Hepatocyte (in vitro differentiated cells): ENCODE measurements at regions not wholly inside any gene's neighbourhood (a gene's known extent, or its start where the extent isn't known, plus 50 kb on each side); places are given as distances from the start of the nearest gene placed in this dataset.

Source experiments
- DNase-seq: peaks from one replicate; pipeline ENCODE4 v3.0.0-alpha.2; 2016; ENCODE audit warnings: low spot score
- H2AFZ ChIP-seq: fragments of 200-600 bp; sonication (generic); 2 replicates; pipeline ENCODE4 v1.6.0; 2016; ENCODE audit warnings: antibody characterized with exemption, mild to moderate bottlenecking
- H3K27ac ChIP-seq: fragments of 200-600 bp; sonication (generic); 2 replicates; pipeline ENCODE4 v1.5.1; 2016; ENCODE audit warnings: mild to moderate bottlenecking
- H3K27me3 ChIP-seq: fragments of 200-600 bp; sonication (generic); 2 replicates; pipeline ENCODE4 v1.6.1; 2016
- H3K36me3 ChIP-seq: fragments of 200-600 bp; sonication (generic); replicated peaks from 2 replicates; pipeline ENCODE4 v1.5.1; 2016; ENCODE audit warnings: low read depth; ENCODE audit not compliant: insufficient read depth
- H3K4me1 ChIP-seq: fragments of 200-600 bp; sonication (generic); 2 replicates; pipeline ENCODE4 v1.5.1; 2016; ENCODE audit warnings: mild to moderate bottlenecking, moderate library complexity; ENCODE audit not compliant: insufficient read depth
- H3K4me2 ChIP-seq: fragments of 200-600 bp; sonication (generic); 2 replicates; pipeline ENCODE4 v1.6.0; 2016
- H3K4me3 ChIP-seq: fragments of 200-600 bp; sonication (generic); 2 replicates; pipeline ENCODE4 v1.5.1; 2016; ENCODE audit warnings: mild to moderate bottlenecking
- H3K79me2 ChIP-seq: fragments of 200-600 bp; sonication (generic); 2 replicates; pipeline ENCODE4 v1.6.0; 2017; ENCODE audit warnings: mild to moderate bottlenecking
- H3K9me2 ChIP-seq: fragments of 200-600 bp; sonication (generic); replicated peaks from 2 replicates; pipeline ENCODE4 v1.6.0; 2017; ENCODE audit warnings: mild to moderate bottlenecking; ENCODE audit not compliant: insufficient read depth
- H3K9me3 ChIP-seq: fragments of 200-600 bp; sonication (generic); 2 replicates; pipeline ENCODE4 v1.5.1; 2016; ENCODE audit warnings: low read depth, mild to moderate bottlenecking
- H4K20me1 ChIP-seq: fragments of 200-600 bp; sonication (generic); 2 replicates; pipeline ENCODE4 v1.6.0; 2016; ENCODE audit warnings: mild to moderate bottlenecking; ENCODE audit not compliant: insufficient read depth, poor library complexity, severe bottlenecking
- CTCF ChIP-seq: fragments of 200-600 bp; sonication (generic); IDR thresholded peaks from 2 replicates; pipeline ENCODE4 v1.5.1; 2016; ENCODE audit warnings: antibody characterized with exemption, mild to moderate bottlenecking; ENCODE audit not compliant: poor library complexity
- EZH2 ChIP-seq: fragments of 200-600 bp; sonication (generic); IDR thresholded peaks from 2 replicates; pipeline ENCODE4 v1.6.1; 2016; ENCODE audit warnings: antibody characterized with exemption, mild to moderate bottlenecking, borderline replicate concordance
- EZH2phosphoT487 ChIP-seq: fragments of 200-600 bp; sonication (generic); IDR thresholded peaks from one replicate; pipeline ENCODE4 v1.6.1; 2018; ENCODE audit warnings: antibody characterized with exemption, mild to moderate bottlenecking, low read depth, moderate library complexity; ENCODE audit not compliant: unreplicated experiment, severe bottlenecking
- WGBS: methylation state at CpG from one replicate; pipeline ENCODE4 v1.1.6; 2016; ENCODE audit warnings: low lambda C conversion rate; ENCODE audit errors: missing lambda C conversion rate; 5-methylcytosine and 5-hydroxymethylcytosine counted together

- no peaks in the 10 kb centered on the region for H3K36me3 ChIP-seq
- no peaks in the 10 kb centered on the region for H3K4me1 ChIP-seq
- WGBS: 100% methylated on average over 1 of the region's 1 CpG
- no peaks in the 10 kb centered on the region for H3K9me3 ChIP-seq
- DNase-seq: no peak
- no peak overlapping the region for H3K27ac ChIP-seq
- no peak overlapping the region for H2AFZ ChIP-seq
- H3K9me2 ChIP-seq: no peaks in the 10 kb centered on the region
- H4K20me1 ChIP-seq: no peaks in the 10 kb centered on the region
- no peaks in the 10 kb centered on the region for H3K27me3 ChIP-seq
- no peak overlapping the region for H3K4me2 ChIP-seq
- H3K4me3 ChIP-seq: no peak overlapping the region
- TF ChIP-seq CTCF: no peak
- TF ChIP-seq EZH2: no peak
- no peak for TF ChIP-seq EZH2phosphoT487
- no peaks in the 10 kb centered on the region for H3K79me2 ChIP-seq
Observed at GRCh38 chr10:20630092-20630643, 266.9 kb downstream of the NEBL start.

GRCh38 chr10:20627946-20628507, 269.1 kb downstream of the NEBL start:
- Histone ChIP-seq H3K79me2 (no peaks in the 10 kb centered on the region), H3K9me3 (no peaks in the 10 kb centered on the region), H3K4me2 (no peak overlapping the region), H3K27me3 (no peaks in the 10 kb centered on the region), H3K9me2 (no peaks in the 10 kb centered on the region), H3K4me1 (peaks cover 10% of the 10 kb centered on the region), H2AFZ (no peak overlapping the region), H3K36me3 (no peaks in the 10 kb centered on the region), H3K4me3 (no peak overlapping the region), H3K27ac (no peak overlapping the region), H4K20me1 (no peaks in the 10 kb centered on the region)
- TF ChIP-seq CTCF: no peak
- TF ChIP-seq EZH2phosphoT487: no peak
- TF ChIP-seq EZH2: no peak
- no peak for DNase-seq
- 72% methylated on average over 3 of the region's 3 CpGs for WGBS

GRCh38 chr10:20627087-20627486, 270.0 kb downstream of the NEBL start:
- Histone ChIP-seq H3K36me3 (no peaks in the 10 kb centered on the region), H3K9me2 (no peaks in the 10 kb centered on the region), H3K4me3 (no peak overlapping the region), H3K4me2 (no peak overlapping the region), H3K79me2 (no peaks in the 10 kb centered on the region), H3K4me1 (peaks cover 15% of the 10 kb centered on the region), H3K27ac (no peak overlapping the region), H3K9me3 (no peaks in the 10 kb centered on the region), H4K20me1 (no peaks in the 10 kb centered on the region), H3K27me3 (no peaks in the 10 kb centered on the region), H2AFZ (no peak overlapping the region)
- DNase-seq: no peak
- TF ChIP-seq CTCF (no peak), EZH2phosphoT487 (no peak), EZH2 (no peak)
- WGBS: 69% methylated on average over 1 of the region's 1 CpG

- H3K27ac ChIP-seq: no peak overlapping the region
- H3K36me3 ChIP-seq: no peaks in the 10 kb centered on the region
- H3K4me2 ChIP-seq: no peak overlapping the region
- H3K79me2 ChIP-seq: no peaks in the 10 kb centered on the region
- H3K4me1 ChIP-seq: peaks cover 15% of the 10 kb centered on the region
- H3K27me3 ChIP-seq: no peaks in the 10 kb centered on the region
- H3K4me3 ChIP-seq: no peak overlapping the region
- no peaks in the 10 kb centered on the region for H3K9me3 ChIP-seq
- 91% methylated on average over 1 of the region's 1 CpG for WGBS
- no peak overlapping the region for H2AFZ ChIP-seq
- TF ChIP-seq EZH2 (no peak), CTCF (no peak), EZH2phosphoT487 (no peak)
- no peak for DNase-seq
- no peaks in the 10 kb centered on the region for H3K9me2 ChIP-seq
- no peaks in the 10 kb centered on the region for H4K20me1 ChIP-seq
Observed at GRCh38 chr10:20625868-20626267, 271.2 kb downstream of the NEBL start.
